Smooth muscle cell (in vitro differentiated cells): ENCODE measurements at regions not wholly inside any gene's neighbourhood (a gene's known extent, or its start where the extent isn't known, plus 50 kb on each side); places are given as distances from the start of the nearest gene placed in this dataset.

Experiments used
- DNase-seq: peaks from one replicate; lab custom pipeline; 2025; ENCODE audit not compliant: unreplicated experiment; lab: John Stamatoyannopoulos, UW
- H2AFZ ChIP-seq: fragments of 200-600 bp; sonication (generic); 2 replicates; pipeline ENCODE4 v1.6.0; 2016; ENCODE audit warnings: antibody characterized with exemption, low read depth, mild to moderate bottlenecking
- H3F3A ChIP-seq: fragments of 200-600 bp; sonication (generic); 2 replicates; pipeline ENCODE4 v1.6.0; 2017; ENCODE audit warnings: antibody characterized with exemption, low read depth
- H3K27ac ChIP-seq: fragments of 200-600 bp; sonication (generic); 2 replicates; pipeline ENCODE4 v1.5.1; 2016; ENCODE audit warnings: low read depth, mild to moderate bottlenecking
- H3K27me3 ChIP-seq: fragments of 200-600 bp; sonication (generic); 2 replicates; pipeline ENCODE4 v1.6.1; 2016; ENCODE audit warnings: low read depth, mild to moderate bottlenecking
- H3K36me3 ChIP-seq: fragments of 200-600 bp; sonication (generic); 2 replicates; pipeline ENCODE4 v1.5.1; 2016; ENCODE audit warnings: low read depth
- H3K4me1 ChIP-seq: fragments of 200-600 bp; sonication (generic); 2 replicates; pipeline ENCODE4 v1.5.1; 2016; ENCODE audit warnings: low read depth
- H3K4me2 ChIP-seq: fragments of 200-600 bp; sonication (generic); 2 replicates; pipeline ENCODE4 v1.6.0; 2016; ENCODE audit warnings: mild to moderate bottlenecking
- H3K4me3 ChIP-seq: fragments of 200-600 bp; sonication (generic); 2 replicates; pipeline ENCODE4 v1.5.1; 2016; ENCODE audit warnings: mild to moderate bottlenecking
- H3K79me2 ChIP-seq: fragments of 200-600 bp; sonication (generic); 2 replicates; pipeline ENCODE4 v1.6.0; 2016; ENCODE audit warnings: low read depth, mild to moderate bottlenecking
- H3K9ac ChIP-seq: fragments of 200-600 bp; sonication (generic); 2 replicates; pipeline ENCODE4 v1.6.0; 2016; ENCODE audit warnings: low read depth
- H3K9me3 ChIP-seq: fragments of 200-600 bp; sonication (generic); replicated peaks from 2 replicates; pipeline ENCODE4 v1.5.1; 2016; ENCODE audit warnings: low read depth
- H4K20me1 ChIP-seq: fragments of 200-600 bp; sonication (generic); 2 replicates; pipeline ENCODE4 v1.6.0; 2016; ENCODE audit warnings: low read depth
- CTCF ChIP-seq: fragments of 200-600 bp; sonication (generic); IDR thresholded peaks from 2 replicates; pipeline ENCODE4 v1.5.1; 2017; ENCODE audit warnings: borderline replicate concordance, mild to moderate bottlenecking, antibody characterized with exemption; ENCODE audit not compliant: insufficient read depth, poor library complexity, severe bottlenecking
- WGBS: methylation state at CpG from one replicate; pipeline ENCODE4 v1.1.7; 2016; ENCODE audit warnings: low lambda C conversion rate; 5-methylcytosine and 5-hydroxymethylcytosine counted together

DNA sequence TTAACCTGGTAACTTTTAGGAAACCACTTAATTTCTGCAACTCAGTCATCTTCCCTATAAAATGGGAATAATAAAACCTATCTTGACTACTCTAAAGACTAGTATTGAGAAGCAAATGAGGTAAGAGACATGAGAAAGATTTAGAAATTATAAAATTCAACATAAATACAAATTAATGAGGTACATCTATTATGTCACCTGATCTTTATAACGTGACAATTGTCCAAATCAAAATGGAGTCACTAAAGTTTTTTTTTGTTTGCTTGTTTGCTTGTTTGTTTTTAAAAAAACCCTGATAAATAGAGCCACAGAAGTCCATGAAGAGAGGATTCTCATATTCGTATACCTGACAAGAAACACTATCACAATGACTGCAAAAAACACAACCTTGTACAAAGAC lies 242.8 kb downstream of the LRRN1 start:
- H3K9ac ChIP-seq = no peak overlapping the region
- DNase-seq = no peak
- H3K4me2 ChIP-seq = no peak overlapping the region
- no peaks in the 10 kb centered on the region for H3F3A ChIP-seq
- H3K4me3 ChIP-seq = no peak overlapping the region
- 93% methylated on average over 2 of the region's 2 CpGs for WGBS
- no peaks in the 10 kb centered on the region for H3K27me3 ChIP-seq
- no peaks in the 10 kb centered on the region for H3K79me2 ChIP-seq
- TF ChIP-seq CTCF = no peak
- H3K27ac ChIP-seq = no peak overlapping the region
- H3K4me1 ChIP-seq = no peaks in the 10 kb centered on the region
- no peak overlapping the region for H2AFZ ChIP-seq
- no peaks in the 10 kb centered on the region for H3K9me3 ChIP-seq
- no peaks in the 10 kb centered on the region for H3K36me3 ChIP-seq
- H4K20me1 ChIP-seq = no peaks in the 10 kb centered on the region

GRCh38 chr3:4042869-4043268 lies 243.6 kb downstream of the LRRN1 start:
- WGBS = 73% methylated on average over 3 of the region's 3 CpGs
- no peak overlapping the region for H3K4me3 ChIP-seq
- no peak overlapping the region for H2AFZ ChIP-seq
- no peaks in the 10 kb centered on the region for H3K79me2 ChIP-seq
- H3K9me3 ChIP-seq = no peaks in the 10 kb centered on the region
- H3F3A ChIP-seq = no peaks in the 10 kb centered on the region
- H3K27me3 ChIP-seq = no peaks in the 10 kb centered on the region
- H3K4me2 ChIP-seq = no peak overlapping the region
- no peak overlapping the region for H3K9ac ChIP-seq
- no peaks in the 10 kb centered on the region for H4K20me1 ChIP-seq
- no peak overlapping the region for H3K27ac ChIP-seq
- H3K36me3 ChIP-seq = no peaks in the 10 kb centered on the region
- no peaks in the 10 kb centered on the region for H3K4me1 ChIP-seq
- no peak for DNase-seq
- no peak for TF ChIP-seq CTCF

DNA sequence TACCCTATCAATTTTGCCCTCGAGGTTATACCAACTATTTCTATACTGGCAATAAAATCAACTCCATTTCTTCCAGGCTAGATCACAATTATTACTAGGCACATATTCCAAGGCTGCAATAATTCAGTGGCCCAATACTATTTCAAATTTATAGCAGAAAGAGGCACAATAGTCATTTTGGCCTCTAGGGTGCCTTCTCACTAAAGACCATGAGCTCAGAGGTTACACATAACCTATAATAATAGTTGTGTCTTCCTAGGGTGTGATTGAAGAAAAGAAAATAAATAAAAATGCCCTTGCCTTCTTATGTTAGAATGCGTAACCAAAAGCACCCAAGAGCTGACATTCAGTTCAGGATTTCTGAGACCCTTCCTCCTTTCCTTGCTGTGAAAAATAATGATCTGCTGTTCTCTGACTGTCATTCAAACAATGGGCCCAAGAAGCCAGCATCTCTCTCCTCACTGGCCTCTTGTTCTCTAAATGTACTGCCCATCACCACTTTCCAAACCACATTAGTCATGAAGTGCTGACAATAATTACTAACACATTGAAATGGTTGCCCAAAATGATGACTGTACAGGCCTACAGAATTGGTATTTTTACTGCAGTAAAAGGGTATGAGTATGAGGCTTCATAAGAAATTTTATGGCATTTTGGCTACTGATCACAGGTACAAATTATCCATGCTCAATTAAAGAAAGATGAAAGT lies 244.8 kb downstream of the LRRN1 start:
- Histone ChIP-seq H3F3A (no peaks in the 10 kb centered on the region), H2AFZ (no peak overlapping the region), H3K4me1 (no peaks in the 10 kb centered on the region), H4K20me1 (no peaks in the 10 kb centered on the region), H3K79me2 (no peaks in the 10 kb centered on the region), H3K4me3 (no peak overlapping the region), H3K9ac (no peak overlapping the region), H3K36me3 (no peaks in the 10 kb centered on the region), H3K9me3 (no peaks in the 10 kb centered on the region), H3K27me3 (no peaks in the 10 kb centered on the region), H3K4me2 (no peak overlapping the region), H3K27ac (no peak overlapping the region)
- 82% methylated on average over 2 of the region's 2 CpGs for whole genome bisulfite sequencing
- no peak for TF ChIP-seq CTCF
- no peak for DNase-seq

DNA sequence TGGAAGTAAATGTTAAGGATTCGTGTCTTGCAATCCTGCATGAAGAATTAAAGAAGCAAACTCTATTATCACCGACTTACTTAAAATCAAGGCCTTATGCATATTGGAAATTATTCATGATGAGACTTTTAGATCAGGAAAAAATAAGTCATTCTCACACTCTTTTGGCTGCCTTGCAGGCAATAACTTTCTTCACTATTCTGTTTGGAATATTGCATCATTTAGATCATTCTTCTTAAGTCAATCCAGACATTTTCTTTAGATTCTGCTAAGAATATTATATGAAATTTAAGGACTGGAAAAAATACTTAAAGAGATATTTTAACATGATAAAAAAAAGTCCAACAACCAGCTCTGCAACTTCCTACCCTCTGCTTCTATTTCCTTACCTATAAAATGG lies 245.4 kb downstream of the LRRN1 start:
- no peaks in the 10 kb centered on the region for H3F3A ChIP-seq
- WGBS = 87% methylated on average over 2 of the region's 2 CpGs
- DNase-seq = no peak
- H3K4me3 ChIP-seq = no peak overlapping the region
- TF ChIP-seq CTCF = no peak
- H3K4me2 ChIP-seq = no peak overlapping the region
- H3K27ac ChIP-seq = no peak overlapping the region
- H3K36me3 ChIP-seq = no peaks in the 10 kb centered on the region
- H3K9ac ChIP-seq = no peak overlapping the region
- no peaks in the 10 kb centered on the region for H3K9me3 ChIP-seq
- no peaks in the 10 kb centered on the region for H3K4me1 ChIP-seq
- no peaks in the 10 kb centered on the region for H3K27me3 ChIP-seq
- H3K79me2 ChIP-seq = no peaks in the 10 kb centered on the region
- H4K20me1 ChIP-seq = no peaks in the 10 kb centered on the region
- H2AFZ ChIP-seq = no peak overlapping the region
